ENCODE measurements at regions not wholly inside any gene's neighbourhood (a gene's known extent, or its start where the extent isn't known, plus 50 kb on each side); places are given as distances from the start of the nearest gene placed in this dataset.

DNA sequence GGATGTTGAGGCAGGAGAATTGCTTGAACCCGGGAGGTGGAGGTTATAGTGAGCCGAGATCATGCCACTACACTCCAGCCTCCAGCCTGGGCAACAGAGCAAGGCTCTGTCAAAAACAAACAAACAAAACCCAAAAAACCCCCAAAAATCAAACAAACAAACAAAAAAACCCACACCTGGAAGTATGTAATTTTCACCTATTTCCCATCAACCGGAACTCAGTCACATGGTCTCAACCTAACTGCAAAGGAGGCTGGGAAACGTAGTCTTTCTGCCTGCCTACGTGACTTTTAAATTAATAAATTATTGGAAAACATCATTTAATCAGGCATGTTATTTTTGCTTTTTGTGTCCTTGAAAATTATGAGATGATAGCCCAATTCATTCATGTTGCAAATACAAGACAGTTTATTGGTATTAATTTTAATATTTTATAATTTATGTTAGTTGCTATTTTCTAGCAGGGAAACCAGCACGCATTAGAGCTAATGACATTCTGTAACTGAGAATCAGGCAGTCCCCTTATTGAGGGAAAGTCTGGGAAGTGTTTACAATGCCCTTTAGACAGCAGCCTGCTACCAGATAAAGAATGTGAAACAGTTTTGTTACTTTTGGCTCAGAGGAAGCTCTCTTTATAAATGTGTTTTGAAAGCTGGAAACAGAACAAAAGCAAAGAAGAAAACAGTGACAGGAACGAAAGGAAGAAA is 110.3 kb downstream of the NXNL2 start:
- TF ChIP-seq CTCF (IDR thresholded peaks at IDR 0.05) = no peak
- TF ChIP-seq ZFX (IDR thresholded peaks at IDR 0.05; ENCODE audit: borderline replicate concordance) = no peak

Measured in 22Rv1 (cell line).